GM18508 (cell line): ENCODE measurements at regions not wholly inside any gene's neighbourhood (a gene's known extent, or its start where the extent isn't known, plus 50 kb on each side); places are given as distances from the start of the nearest gene placed in this dataset.
"Not testable (repeated sequence)": the region's sequence is repeated elsewhere in the genome, so short reads cannot be mapped to it uniquely, and the experiment has no call there.

ENCODE experiments used
- ATAC-seq: cut with Tn5 transposase; IDR thresholded peaks from one replicate; pipeline ENCODE4 v1.9.1; 2021; ENCODE audit warnings: moderate number of reproducible peaks; ENCODE audit not compliant: insufficient read depth, unreplicated experiment

GRCh38 chr1:238331557-238331956 lies 440.8 kb upstream of the ZP4 start:
- no peak for ATAC-seq

GRCh38 chr1:238329671-238330070 lies 438.9 kb upstream of the ZP4 start:
- ATAC-seq = no peak

- ATAC-seq = not testable (repeated sequence)
These were observed 436.3 kb upstream of the ZP4 start for GRCh38 chr1:238327033-238327432.

GRCh38 chr1:238326479-238326878 lies 435.8 kb upstream of the ZP4 start:
- ATAC-seq = not testable (repeated sequence)

GRCh38 chr1:238324211-238324864 lies 433.6 kb upstream of the ZP4 start:
- ATAC-seq = no peak

GRCh38 chr1:238323490-238323889 lies 432.8 kb upstream of the ZP4 start:
- no peak for ATAC-seq

- no peak for ATAC-seq
These were observed 429.2 kb upstream of the ZP4 start for GRCh38 chr1:238319957-238320356.

- no peak for ATAC-seq
These were observed 427.8 kb upstream of the ZP4 start for GRCh38 chr1:238318294-238319110.

GRCh38 chr1:238312969-238313368 lies 422.2 kb upstream of the ZP4 start:
- no peak for ATAC-seq

- no peak for ATAC-seq
These were observed 415.7 kb upstream of the ZP4 start for GRCh38 chr1:238306411-238306810.

- ATAC-seq = no peak
These were observed 411.9 kb upstream of the ZP4 start for GRCh38 chr1:238302646-238303045.

- no peak for ATAC-seq
These were observed 405.6 kb upstream of the ZP4 start for GRCh38 chr1:238296371-238296770.

GRCh38 chr1:238293075-238293474 lies 402.4 kb upstream of the ZP4 start:
- ATAC-seq = no peak

- ATAC-seq = no peak
These were observed 390.7 kb upstream of the ZP4 start for GRCh38 chr1:238281418-238281817.

GRCh38 chr1:238279694-238280380 lies 389.1 kb upstream of the ZP4 start:
- ATAC-seq = no peak

GRCh38 chr1:238272145-238272544 lies 381.4 kb upstream of the ZP4 start:
- ATAC-seq = no peak

- ATAC-seq = no peak
These were observed 375.1 kb upstream of the ZP4 start for GRCh38 chr1:238265866-238266265.

GRCh38 chr1:238264951-238265350 lies 374.2 kb upstream of the ZP4 start:
- ATAC-seq = no peak

- no peak for ATAC-seq
These were observed 367.8 kb upstream of the ZP4 start for GRCh38 chr1:238258510-238258909.

- ATAC-seq = no peak
These were observed 366.4 kb upstream of the ZP4 start for GRCh38 chr1:238257018-238257621.

GRCh38 chr1:238254935-238255334 lies 364.2 kb upstream of the ZP4 start:
- ATAC-seq = no peak
